Fibroblast of upper back skin (primary cell): ENCODE measurements at regions not wholly inside any gene's neighbourhood (a gene's known extent, or its start where the extent isn't known, plus 50 kb on each side); places are given as distances from the start of the nearest gene placed in this dataset.
A peak's percentile ranks its signal among the peaks of the same experiment; 100 is the strongest.

ENCODE experiments used
- DNase-seq: peaks from one replicate; pipeline ENCODE4 v3.0.0-alpha.2; 2013

DNA sequence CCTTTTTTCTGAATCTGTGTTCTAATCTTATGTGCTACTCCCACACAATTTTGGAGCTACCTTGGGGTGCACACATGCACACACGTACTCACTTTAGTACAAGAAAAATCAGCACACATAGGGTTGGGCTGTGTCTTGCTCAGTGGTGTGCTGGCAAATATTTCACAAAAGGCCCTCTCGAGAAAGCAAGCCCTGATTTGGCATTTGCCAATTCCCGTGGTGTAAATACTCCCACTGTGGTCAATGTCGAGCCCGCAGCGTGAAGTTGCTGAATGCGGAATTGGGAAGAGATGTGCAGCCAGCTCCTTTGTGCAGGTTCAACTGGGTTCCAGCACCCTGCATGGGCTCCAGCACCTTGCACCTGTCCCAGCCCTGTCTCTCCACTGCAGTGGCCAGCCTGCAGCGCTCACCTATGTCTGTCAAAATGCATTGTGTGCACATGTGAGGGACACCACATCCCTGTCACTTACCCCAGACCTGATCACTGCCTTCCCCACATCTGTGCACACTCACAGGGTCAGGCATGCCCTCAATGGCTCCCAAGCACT is 78.4 kb upstream of the WNT4 start:
- DNase-seq: no peak

DNA sequence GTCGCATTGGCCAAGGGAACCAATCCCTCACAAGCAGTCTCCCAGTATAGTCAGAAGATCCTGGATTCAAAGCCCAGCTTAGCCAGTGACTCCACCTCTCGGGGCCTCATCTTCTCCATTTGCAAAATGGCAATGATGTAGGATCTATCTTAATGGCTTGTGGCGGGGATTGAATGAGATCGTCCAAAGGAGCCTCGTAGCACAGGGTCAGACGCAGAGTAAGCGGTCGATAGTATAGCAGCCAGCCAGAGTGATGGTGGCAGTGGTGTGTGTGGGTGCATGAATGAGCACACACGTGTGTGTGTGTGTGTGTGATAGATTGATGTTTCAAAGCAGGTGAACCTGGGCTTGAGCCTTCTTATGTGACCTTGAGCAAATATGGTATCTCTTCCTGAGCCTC is 79.8 kb upstream of the WNT4 start:
- DNase-seq: no peak

DNA sequence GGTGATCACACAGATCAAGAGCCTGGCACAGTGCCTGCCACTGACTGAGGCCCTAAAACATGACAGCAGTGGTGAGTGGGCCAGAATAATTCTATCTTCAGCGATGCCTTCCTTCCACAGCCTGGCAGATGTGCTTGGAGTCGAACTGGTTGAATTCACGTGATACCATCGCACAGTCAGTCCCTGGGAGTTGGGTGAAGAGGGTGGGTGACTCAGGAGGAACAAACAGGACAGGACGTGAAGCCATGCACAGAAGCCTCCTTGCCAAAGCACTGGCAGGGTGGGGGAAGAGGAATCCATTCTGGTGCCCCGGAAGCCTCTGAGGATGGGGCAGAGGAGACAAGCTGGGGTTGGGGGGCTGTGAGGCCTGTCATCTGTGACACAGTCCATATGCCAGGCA is 80.3 kb upstream of the WNT4 start:
- DNase-seq: no peak

DNA sequence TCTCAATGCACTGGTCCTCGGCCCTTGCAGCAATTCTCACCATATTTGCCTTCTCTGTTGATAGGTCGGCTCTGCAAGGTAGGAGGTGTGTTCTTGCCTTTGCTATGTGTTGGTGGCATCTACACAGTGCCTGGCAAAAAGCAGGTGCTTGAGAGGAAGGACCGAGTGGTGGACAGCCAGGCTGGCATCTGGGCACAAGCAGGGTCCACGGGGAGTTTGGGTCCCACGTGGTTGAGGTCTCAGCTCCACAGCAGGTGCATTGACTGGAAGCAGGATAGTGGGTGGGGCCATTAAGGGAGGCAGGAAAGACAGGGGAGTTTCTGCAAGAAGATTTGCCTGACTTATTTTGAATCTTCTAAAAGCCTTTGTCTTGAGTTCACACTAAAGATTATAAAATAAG is 81.2 kb upstream of the WNT4 start:
- DNase-seq: no peak

DNA sequence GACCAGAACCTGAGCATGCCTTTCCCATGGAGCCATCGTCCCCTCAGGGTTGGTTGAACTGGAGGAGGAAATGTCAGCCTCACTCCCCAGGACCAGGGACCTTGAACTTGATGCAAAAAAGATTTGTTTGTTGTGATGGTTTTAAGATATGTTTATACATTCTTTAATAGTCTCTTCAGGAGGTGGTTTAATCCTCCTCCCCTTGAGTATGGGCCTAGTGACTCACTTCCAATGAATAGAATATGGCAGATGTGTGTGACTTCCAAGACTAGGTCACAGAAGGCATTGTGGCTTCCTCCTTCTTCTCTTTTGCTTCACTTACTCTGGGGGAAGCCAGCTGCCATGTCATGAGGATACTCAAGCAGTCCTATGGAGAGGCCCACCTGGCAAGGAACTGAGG is 81.7 kb upstream of the WNT4 start:
- DNase-seq: no peak

DNA sequence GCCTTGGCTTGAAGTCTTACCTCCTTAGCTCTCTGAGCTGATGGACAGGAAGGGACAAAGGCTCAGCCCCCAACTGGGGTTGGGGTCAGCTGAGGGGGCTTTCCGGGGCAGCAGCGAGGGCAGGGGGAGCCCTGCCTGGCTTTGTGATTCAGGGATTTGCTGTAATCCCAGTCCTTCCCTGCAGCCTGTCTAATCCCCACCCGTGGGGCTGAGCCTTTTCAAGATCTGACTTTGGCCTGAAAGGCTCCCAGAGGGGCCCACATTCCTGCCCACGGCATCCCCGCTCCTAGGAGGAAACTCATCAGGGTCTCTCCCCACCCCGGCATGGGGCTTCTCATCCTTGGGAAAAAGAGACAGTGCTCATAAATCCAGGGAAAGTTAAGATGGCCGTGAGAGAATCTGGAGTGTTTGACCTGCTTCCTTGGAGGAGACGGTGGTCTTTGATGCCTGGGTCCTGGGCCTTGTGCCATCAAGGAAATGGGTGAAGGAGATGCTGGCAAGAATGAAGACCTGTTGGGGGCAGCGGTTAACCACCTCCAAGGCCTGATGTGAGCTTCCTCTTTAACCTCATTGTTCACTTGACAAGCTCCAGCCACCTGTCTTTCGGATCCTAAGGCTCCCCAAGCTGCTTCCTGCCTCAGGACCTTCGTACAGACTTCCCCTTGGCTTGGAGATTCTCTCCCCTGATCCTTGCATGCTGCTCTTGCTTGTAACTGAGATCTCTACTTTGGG is 83.1 kb upstream of the WNT4 start:
- DNase-seq: no peak

DNA sequence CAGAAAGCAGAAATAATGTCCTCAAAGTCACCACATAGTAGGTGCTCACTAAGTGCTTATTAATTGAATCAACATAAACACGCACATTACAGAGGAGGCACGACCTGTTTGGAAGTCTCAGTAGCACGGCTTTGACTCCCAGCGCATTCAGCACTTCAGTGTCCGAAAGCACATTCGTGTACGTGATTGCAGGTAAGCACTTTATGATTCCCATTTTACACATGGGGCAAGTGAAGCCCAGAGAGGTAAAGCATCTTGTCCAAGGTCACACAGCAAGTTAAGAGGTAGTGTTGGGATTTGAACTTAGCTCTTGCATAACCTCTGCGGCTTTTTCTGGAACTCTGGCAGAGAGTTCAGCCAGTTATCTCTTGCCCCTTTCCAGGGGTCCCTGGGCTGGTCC is 85.2 kb upstream of the WNT4 start:
- no peak for DNase-seq

DNA sequence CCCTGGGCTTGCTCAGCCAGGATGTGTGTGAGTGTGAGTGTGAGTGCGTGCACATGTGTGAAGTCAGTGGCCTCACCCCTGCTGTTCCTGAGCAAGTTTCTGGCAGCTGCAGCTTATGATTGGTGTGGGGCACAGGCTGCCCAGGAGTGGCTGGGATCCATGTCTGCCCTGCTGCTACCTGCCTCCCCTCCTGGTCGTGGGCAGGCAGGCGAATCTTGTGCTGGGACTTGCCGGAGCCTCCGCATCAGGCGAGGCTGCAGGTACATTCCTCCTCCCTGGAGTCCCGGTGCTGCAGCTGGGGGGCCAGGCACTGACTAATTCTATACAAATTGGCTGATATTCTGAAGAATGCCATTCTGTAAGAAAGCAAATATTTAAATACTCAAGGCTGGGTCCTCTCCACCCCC is 85.6 kb upstream of the WNT4 start:
- no peak for DNase-seq

DNA sequence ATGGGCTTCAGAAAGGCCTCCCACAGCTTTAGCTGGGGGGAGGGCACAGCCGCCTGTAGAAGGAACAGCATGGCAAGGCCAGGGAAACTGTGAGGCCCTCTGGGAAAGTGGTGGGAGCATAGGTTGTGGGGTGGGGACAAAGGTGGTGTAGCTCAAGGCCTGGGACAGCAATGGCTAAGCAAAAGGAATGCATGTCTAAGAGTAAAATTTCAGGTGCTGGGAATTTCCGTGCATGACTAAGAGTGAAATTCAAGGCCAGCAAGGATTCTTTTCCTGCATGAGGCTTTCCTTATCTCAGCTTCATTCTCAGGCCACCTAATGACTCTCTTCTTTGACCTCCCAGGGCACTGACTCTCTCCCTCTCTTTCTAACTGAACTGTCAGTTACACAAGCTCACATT is 86.5 kb upstream of the WNT4 start:
- peak; percentile 7 for DNase-seq

DNA sequence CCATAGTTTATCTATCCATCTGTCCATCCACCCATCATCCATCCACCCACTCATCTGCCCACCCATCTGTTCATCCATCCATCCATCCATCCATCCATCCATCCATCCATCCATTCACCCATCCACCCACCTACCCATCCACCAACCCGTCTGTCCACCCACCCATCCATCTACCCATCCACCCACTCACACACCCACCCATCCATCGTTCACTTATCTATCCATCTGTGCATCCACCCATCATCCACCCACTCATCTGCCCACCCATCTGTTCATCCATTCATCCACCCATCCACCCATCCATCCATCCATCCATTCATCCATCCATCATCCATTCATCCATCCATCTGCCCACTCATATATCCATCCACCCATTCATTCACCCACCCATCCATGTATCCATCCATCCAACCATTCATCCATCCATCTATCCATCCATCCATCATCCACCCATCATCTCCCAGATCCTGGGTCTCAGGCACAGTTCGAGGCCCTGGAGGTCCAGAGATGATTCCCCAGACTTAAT is 88.2 kb upstream of the WNT4 start:
- no peak for DNase-seq

DNA sequence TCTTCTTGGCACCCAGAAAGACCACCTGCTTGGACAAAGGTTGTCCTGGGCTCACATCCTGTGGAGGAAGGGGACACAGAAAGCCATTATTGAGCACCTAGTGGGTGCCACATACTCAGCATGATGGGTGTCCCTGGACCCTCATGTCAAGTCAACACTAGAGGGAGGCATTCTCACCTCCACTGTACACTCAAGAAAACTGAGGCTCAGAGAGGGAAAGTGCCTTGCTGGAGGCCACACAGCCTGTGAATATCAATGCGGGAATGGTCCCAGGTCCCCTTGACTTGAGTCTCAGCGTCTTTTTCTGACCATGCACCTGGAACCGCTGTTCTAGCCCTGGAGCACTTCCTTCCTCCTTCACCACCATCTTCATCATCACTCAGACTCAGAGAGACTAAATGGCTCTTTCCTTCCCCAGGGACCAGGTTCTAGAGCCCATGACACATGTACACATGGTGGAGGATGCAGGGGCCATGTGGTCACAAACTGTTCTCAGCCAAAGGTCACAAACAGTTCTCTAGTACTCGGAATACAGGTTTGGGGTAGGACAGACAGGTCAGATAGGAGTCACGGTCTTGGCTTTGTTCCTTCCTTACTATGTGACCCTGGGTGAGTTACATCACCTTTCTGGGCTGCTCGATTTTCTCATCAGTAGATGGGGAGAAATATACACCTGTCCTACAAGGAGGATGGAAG is 89.2 kb upstream of the WNT4 start:
- DNase-seq: no peak

DNA sequence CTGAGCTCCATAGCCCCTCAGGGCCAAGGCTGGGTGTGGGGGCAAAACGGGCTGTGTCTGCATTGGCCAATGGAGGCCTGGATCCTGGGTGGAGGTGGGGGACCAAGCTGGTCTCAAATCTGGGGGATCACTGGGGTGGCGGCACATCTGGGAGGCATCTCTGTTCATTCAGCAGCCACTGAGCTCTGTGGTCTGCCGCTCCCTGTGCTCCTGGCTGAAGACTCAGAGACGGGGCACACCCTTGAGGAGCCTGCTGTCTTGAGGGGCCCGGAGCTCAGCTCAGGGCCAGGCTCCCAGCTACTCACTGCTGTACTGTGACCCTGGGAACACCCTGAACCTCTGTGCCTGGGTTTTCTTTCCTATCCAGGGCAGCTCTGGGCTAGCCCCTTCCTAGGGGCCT is 90.3 kb upstream of the WNT4 start:
- DNase-seq: no peak

DNA sequence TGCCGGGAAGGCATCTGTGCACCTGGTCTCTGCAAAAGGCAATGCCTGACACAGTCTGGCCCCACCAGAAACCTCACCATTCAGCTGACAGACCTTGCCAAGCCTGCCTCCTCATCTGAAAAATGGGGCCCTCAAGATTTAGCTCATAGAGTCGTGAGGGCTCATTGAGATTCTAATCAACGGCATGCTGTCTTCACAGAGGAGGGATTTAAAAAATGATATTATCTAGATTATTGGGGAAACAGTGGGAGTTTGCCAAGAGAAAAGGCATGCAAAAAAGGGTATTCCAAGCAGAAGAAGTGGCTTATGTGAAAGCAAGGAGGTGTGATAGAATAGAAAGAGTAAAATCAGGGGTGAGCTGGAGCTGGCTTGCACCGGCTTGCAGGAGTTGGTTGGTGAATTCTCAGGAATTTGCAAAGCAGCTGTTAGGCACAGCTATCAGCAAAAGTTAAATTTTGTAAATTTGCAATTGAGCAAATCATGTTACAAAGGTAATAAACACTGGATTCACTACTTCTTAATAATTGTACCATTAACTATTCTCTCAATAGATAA is 91.7 kb upstream of the WNT4 start:
- no peak for DNase-seq

DNA sequence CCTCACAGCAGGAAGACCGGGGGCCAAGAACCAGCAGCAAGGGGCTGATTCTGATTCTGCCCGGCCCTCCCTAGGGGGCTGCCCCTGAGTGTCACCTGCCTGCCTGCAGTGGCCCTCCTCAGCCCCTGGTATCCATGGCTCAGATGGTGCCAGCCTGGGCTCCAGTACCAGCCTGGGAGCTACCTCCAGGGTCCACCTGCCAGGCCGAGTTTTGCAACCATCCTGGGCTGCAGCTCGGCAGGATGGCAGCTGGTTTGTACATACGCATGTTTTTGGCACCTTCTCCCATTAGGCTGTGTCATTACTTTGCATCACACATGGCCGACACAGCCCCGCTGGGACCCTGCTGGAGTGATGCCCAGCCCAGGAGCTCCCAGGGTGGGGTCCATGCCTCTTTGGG is 93.3 kb upstream of the WNT4 start:
- no peak for DNase-seq

DNA sequence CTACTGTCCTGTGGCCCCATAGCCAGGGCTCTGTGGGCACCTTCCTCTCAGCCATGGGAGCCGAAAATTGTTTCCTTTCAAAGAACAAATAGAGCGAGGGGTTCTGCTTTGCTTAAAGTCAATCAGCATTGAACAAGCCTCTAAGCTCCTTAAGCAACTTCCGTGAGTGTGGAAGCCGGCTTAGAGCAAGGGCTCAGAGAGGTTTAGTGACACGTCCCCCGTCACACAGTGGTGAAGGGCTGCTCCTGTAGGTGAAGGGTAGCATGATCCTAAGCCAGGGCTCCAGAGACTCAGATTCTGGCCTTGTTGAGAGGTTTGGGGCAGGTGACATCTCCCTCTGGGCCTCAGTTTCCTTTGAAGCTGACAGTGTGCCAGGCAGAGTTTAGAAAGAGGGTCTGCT is 94.0 kb upstream of the WNT4 start:
- no peak for DNase-seq

DNA sequence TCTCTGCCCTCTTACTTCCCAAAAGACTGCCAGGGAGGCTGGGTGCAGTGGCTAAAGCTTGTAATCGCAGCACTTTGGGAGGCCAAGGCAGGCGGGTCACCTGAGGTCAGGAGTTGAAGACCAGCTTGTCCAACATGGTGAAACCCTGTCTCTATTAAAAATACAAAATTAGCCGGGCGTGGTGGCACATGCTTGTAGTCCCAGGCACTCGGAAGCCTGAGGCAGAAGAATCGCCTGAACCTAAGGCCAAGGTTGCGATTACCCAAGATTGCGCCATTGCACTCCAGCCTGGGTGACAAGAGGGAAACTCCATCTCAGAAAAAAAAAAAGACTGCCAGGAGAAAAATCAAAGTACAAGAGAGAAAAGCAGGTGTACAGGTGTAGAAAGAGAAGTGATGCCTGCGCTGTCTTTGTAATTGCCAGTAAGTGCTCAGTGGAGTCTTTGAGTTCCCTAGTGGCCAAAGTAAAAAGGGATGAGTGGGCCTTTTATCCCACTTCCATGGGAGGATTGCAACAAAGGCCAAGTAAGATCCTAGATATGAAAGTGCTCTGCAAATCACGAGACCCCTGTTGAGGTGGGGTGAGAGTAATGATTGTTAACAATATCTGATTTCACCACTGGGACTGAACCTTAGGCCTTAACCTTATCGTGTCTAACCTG is 94.7 kb upstream of the WNT4 start:
- DNase-seq: no peak

DNA sequence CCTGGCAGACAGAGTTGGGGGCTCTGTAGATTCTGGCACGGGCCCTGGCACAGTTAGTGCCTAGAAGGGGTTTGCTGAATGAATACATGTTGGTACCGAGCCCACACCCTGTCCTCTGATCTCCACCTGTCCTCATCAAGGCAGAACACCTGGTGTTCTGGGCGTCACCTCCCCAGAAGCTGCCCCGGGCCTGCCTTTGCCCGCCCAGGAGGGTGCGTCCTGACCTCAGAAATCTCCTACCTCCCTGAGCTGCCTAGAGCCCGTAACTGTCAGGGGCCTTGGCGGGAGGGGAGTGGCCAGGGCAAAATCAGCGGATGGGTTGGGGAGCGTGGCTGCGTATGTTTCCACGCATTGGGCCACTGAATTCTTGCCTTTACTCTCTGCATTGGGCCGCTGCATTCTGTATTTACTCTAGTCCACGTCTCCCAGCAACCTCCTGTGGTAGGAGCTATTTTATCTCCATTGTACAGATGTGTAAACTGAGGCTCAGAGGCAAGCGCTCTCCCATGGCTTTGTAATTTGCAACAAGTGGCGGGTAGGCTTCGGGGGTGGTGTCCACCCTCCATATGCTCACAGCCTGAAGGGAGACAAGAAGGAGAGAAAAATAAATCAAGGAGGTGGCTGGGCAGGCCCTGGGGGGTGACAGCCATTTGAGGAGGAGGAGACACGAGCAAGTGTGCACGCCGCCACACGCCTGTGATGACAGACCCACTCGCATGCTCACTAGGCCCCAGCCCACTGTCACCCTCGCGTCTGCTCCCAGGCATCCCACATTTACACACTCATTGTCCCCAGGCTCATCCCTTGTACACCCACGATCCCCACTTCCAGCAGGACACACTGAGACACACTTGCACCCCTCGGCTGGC is 95.7 kb upstream of the WNT4 start:
- DNase-seq: no peak

DNA sequence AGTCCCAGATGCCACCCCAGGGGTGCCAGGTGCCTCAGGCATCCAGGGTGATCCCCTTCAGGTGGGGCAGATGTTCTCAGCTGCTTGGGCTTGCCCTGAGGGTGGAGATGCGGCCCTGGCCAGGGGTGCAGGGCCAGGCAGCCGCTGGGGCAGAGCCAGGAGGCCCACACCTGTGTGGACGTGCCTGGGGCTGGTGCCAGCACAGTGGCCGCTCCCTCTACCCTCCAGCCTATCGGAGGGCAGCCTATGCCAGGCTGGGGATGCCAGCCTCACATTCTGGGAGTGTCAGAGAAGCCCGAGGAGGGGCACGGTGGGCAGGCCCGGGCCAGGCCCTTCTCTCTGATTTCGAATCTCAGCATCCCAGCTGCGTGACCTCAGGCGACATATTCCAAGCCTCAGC is 96.5 kb upstream of the WNT4 start:
- no peak for DNase-seq

DNA sequence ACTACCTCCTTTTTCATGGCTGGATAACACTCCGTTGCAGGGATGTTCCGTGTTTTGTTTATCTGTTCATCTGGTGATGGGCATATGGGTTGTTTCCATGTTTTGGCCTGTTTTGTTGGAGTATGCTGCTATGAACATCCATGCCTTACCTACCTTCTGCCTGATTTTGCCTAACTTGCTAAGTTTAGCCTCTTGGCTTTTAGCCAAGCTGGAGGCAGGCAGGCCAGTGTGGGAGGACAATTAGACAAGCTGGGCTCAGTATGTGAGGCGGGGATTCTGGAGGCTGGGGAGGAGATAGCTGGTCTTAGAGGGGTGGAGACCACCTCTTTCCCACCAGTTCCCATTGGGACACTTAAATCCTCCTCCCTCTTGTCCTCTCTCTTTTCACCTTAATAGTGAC is 98.4 kb upstream of the WNT4 start:
- no peak for DNase-seq

DNA sequence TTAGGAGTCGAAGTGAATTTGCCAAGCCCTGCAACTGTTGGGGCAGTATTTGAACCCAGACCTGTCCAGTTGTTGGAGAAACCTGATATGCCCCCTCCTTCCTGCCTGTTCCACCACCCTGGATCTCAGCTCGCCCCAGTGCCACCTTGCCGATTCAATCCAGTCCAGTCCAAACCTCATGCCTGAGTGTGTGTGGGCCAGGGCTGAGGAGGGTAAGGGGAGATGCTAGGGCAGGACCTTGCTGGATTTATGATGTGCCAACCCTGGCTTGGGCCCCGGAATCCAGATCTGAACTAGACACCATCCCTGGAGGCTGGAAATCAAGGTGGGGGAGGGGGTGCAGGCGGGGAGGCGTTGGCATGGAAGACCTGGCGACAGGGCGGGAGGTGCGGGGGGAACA is 98.9 kb upstream of the WNT4 start:
- DNase-seq: no peak

DNA sequence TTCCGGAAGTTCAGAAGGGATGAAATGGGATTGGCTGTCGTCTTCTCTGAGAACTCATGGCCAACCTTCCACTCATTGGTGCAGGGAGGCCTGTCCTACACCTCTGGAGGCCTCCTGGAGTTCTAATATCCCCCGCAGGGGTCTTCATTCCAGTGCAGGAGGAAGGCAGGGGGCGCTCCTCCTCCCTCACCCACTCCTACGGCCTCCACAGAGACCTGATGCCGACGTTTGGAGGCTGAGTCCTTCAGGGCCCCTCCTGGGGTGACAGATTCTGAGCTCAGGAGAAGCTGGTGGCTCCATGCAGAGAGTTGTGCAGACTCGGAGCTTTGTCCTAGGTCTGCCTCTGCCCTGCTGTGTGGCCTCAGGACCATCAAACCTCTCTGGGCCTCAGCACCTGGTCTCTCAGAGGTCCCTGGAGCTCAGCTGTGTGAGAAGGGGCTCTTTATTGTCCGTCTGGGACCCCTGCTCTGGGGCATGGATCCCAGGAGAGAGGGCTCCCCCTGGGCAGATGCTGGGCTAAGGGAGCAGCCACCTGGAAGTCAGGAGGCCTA is 102.3 kb upstream of the WNT4 start:
- no peak for DNase-seq

DNA sequence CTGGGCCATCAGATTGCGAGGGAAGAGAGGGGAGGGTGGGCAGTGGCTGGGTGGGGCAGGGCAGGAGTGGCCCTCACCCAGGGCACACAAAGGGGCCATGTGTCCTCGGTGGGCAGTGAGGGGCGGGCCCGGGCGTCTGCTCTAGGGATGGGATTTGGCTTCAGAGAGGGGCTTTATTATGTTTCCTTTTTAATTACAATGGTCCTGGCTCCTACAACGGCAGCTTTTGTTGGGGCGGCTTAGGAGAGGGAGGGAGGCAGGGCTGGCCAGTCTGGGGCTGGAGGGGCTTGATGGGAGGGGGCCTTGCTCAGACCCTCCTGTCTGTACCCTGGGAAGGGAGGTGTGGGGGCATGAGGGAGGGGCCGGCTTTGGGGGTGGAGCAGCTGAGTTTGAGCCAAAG is 102.8 kb upstream of the WNT4 start:
- no peak for DNase-seq
